Activated CD8-positive, alpha-beta T cell treated with anti-CD3 and anti-CD28 coated beads for 36 hours (primary cell): ENCODE measurements at regions not wholly inside any gene's neighbourhood (a gene's known extent, or its start where the extent isn't known, plus 50 kb on each side); places are given as distances from the start of the nearest gene placed in this dataset.

Experiments used
- ATAC-seq: fragments of 200-7000 bp; cut with Tn5 transposase; one replicate; pipeline ENCODE4 v1.10.0; 2021; ENCODE audit warnings: mild to moderate bottlenecking, moderate library complexity
- CTCF ChIA-PET: fragments of 350-600 bp; sonication (Branson Sonifier 250); formaldehyde crosslinking; loops from one replicate; lab custom pipeline; 2021; ENCODE audit warnings: antibody characterized with exemption; lab: Charles Lee
- POLR2A ChIA-PET: fragments of 350-600 bp; sonication (Branson Sonifier 250); formaldehyde crosslinking; loops from one replicate; lab custom pipeline; 2021; ENCODE audit warnings: antibody characterized with exemption; lab: Charles Lee
- DNase-seq: peaks from one replicate; pipeline ENCODE4 v3.0.0-alpha.2; 2020
- H3K27ac Mint-ChIP-seq: one replicate; pipeline ENCODE4 v1.8.0; 2021; ENCODE audit warnings: mild to moderate bottlenecking, mixed read lengths
- H3K27me3 Mint-ChIP-seq: one replicate; pipeline ENCODE4 v1.8.0; 2021; ENCODE audit warnings: mixed read lengths
- H3K36me3 Mint-ChIP-seq: one replicate; pipeline ENCODE4 v1.8.0; 2021; ENCODE audit warnings: low read depth, mixed read lengths
- H3K4me1 Mint-ChIP-seq: one replicate; pipeline ENCODE4 v1.8.0; 2021; ENCODE audit warnings: low read depth, mixed read lengths
- H3K4me3 Mint-ChIP-seq: one replicate; pipeline ENCODE4 v1.8.0; 2021; ENCODE audit warnings: mild to moderate bottlenecking, moderate library complexity, mixed read lengths
- H3K9me3 Mint-ChIP-seq: one replicate; pipeline ENCODE4 v1.8.0; 2021; ENCODE audit warnings: mixed read lengths
- CTCF ChIP-seq: fragments of 200-600 bp; IDR thresholded peaks from one replicate; pipeline ENCODE4 v1.8.0; 2022; ENCODE audit warnings: antibody characterized with exemption, mild to moderate bottlenecking
- intact Hi-C: fragments of 100-400 bp; cut with micrococcal nuclease; formaldehyde crosslinking; loops from one replicate; pipeline ENCODE4 v1.10.0; 2022

- H3K9me3 Mint-ChIP-seq, result no peaks in the 10 kb centered on the region
- intact Hi-C loops, result loop anchor here (10.0 kb wide), 2 partner anchors 1103 to 1293 kb away; partner anchors contain the start of gene EPHB1
- peaks cover 2% of the 10 kb centered on the region for H3K27me3 Mint-ChIP-seq
- H3K4me1 Mint-ChIP-seq, result no peaks in the 10 kb centered on the region
- no peaks in the 10 kb centered on the region for H3K36me3 Mint-ChIP-seq
- H3K27ac Mint-ChIP-seq, result no peak overlapping the region
- H3K4me3 Mint-ChIP-seq, result no peak overlapping the region
- TF ChIP-seq CTCF, result no peak
- DNase-seq (no peak), ATAC-seq (no peak)
- CTCF ChIA-PET, result interaction anchor here (1.0 kb wide), 1 partner anchor 144 kb away, joined by 3 read pairs; no protein-coding TSS in a partner anchor
- POLR2A ChIA-PET, result no interaction called here
Observed at GRCh38 chr3:135897715-135898114, 67.8 kb upstream of the PPP2R3A start.

- intact Hi-C loops, result loop anchor here (10.0 kb wide), 2 partner anchors 1104 to 1294 kb away; partner anchors contain the start of gene EPHB1
- CTCF ChIA-PET, result no interaction called here
- no peak for TF ChIP-seq CTCF
- no peaks in the 10 kb centered on the region for H3K36me3 Mint-ChIP-seq
- POLR2A ChIA-PET, result no interaction called here
- no peak overlapping the region for H3K27ac Mint-ChIP-seq
- DNase-seq (no peak), ATAC-seq (no peak)
- H3K4me3 Mint-ChIP-seq, result no peak overlapping the region
- no peaks in the 10 kb centered on the region for H3K9me3 Mint-ChIP-seq
- H3K4me1 Mint-ChIP-seq, result no peaks in the 10 kb centered on the region
- H3K27me3 Mint-ChIP-seq, result peaks cover 2% of the 10 kb centered on the region
Observed at GRCh38 chr3:135898774-135899173, 66.8 kb upstream of the PPP2R3A start.

GRCh38 chr3:135905058-135905724, 60.3 kb upstream of the PPP2R3A start:
- no peak for ATAC-seq
- Mint-ChIP-seq H3K4me3 (no peak overlapping the region), H3K27me3 (peaks cover 2% of the 10 kb centered on the region), H3K4me1 (no peaks in the 10 kb centered on the region), H3K36me3 (no peaks in the 10 kb centered on the region), H3K9me3 (no peaks in the 10 kb centered on the region), H3K27ac (no peak overlapping the region)
- CTCF ChIA-PET, result no interaction called here
- POLR2A ChIA-PET, result no interaction called here
- no peak for TF ChIP-seq CTCF
- DNase-seq, result no peak
- intact Hi-C loops, result no loop called here

- ATAC-seq, result no peak
- intact Hi-C loops, result no loop called here
- H3K27ac Mint-ChIP-seq, result no peak overlapping the region
- no peak for TF ChIP-seq CTCF
- no peaks in the 10 kb centered on the region for H3K27me3 Mint-ChIP-seq
- no peaks in the 10 kb centered on the region for H3K4me1 Mint-ChIP-seq
- ChIA-PET CTCF (no interaction called here), POLR2A (no interaction called here)
- H3K36me3 Mint-ChIP-seq, result no peaks in the 10 kb centered on the region
- DNase-seq, result no peak
- no peak overlapping the region for H3K4me3 Mint-ChIP-seq
- H3K9me3 Mint-ChIP-seq, result no peaks in the 10 kb centered on the region
Observed at GRCh38 chr3:135907422-135908165, 57.9 kb upstream of the PPP2R3A start.

- no peaks in the 10 kb centered on the region for H3K27me3 Mint-ChIP-seq
- ChIA-PET POLR2A (no interaction called here), CTCF (no interaction called here)
- no peak for TF ChIP-seq CTCF
- no peaks in the 10 kb centered on the region for H3K9me3 Mint-ChIP-seq
- no peaks in the 10 kb centered on the region for H3K4me1 Mint-ChIP-seq
- H3K36me3 Mint-ChIP-seq, result no peaks in the 10 kb centered on the region
- intact Hi-C loops, result no loop called here
- ATAC-seq, result no peak
- DNase-seq, result no peak
- no peak overlapping the region for H3K4me3 Mint-ChIP-seq
- H3K27ac Mint-ChIP-seq, result no peak overlapping the region
Observed at GRCh38 chr3:135908225-135908624, 57.3 kb upstream of the PPP2R3A start.
